ENCODE measurements at regions not wholly inside any gene's neighbourhood (a gene's known extent, or its start where the extent isn't known, plus 50 kb on each side); places are given as distances from the start of the nearest gene placed in this dataset.

DNA sequence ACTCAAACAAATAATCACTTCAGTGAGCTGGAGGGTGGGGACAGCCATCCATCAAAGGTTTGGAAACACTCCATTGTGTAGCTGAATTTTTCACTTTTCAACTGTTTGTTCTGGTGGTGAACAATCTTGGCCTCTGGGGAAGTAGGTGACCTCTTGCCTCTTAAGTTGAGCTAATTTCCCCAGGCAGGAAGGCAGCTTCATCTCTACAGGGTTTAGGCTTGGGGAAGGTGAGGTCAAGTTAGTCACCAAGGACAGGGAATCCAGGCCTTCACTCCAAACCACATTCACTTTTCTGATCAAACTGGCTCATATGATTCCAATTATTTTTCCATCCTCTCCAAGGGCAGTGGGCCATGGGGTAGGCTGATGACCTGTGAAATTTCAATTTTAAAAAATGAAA is 138.3 kb upstream of the HABP2 start:
- Mint-ChIP-seq H3K4me1 (no peaks in the 10 kb centered on the region), H3K4me3 (no peak overlapping the region), H3K27me3 (ENCODE audit: low read depth in 3 of 3) (peaks cover 4 to 9% (median 4%) of the 10 kb centered on the region in 3 donors), H3K27ac (no peak overlapping the region), H3K36me3 (no peaks in the 10 kb centered on the region), H3K9me3 (peaks cover 0 to 13% (median 9%) of the 10 kb centered on the region in 7 donors)
- Histone ChIP-seq H3K4me2 (replicated peaks; ENCODE audit: extremely low read depth, low read length, poor library complexity, severe bottlenecking) (no peak overlapping the region), H2AFZ (ENCODE audit: insufficient read depth, low read depth, low read length, poor library complexity, severe bottlenecking) (no peak overlapping the region), H3K27ac (ENCODE audit: low read depth in 1 of 2, low read length in 2 of 2) (no peak overlapping the region), H3K4me1 (ENCODE audit: control insufficient read depth in 1 of 2, insufficient read depth in 2 of 2, low read length in 2 of 2) (no peaks in the 10 kb centered on the region), H4K20me1 (ENCODE audit: insufficient read depth, low read length) (no peaks in the 10 kb centered on the region), H3K9ac (ENCODE audit: insufficient read depth, low read length, poor library complexity, severe bottlenecking) (no peak overlapping the region), H3K79me2 (ENCODE audit: insufficient read depth, low read length) (no peaks in the 10 kb centered on the region), H3K27me3 (ENCODE audit: control insufficient read depth in 2 of 2, insufficient read depth in 2 of 2, low read length in 2 of 2) (no peaks in the 10 kb centered on the region), H3K9me3 (replicated peaks in 1 of 2; ENCODE audit: control insufficient read depth in 1 of 2, insufficient read depth in 1 of 2, low read length in 2 of 2) (peaks cover 2 to 3% of the 10 kb centered on the region in 2 donors), H3K36me3 (replicated peaks in 1 of 2; ENCODE audit: control insufficient read depth in 1 of 2, insufficient read depth in 2 of 2, low read length in 2 of 2) (no peaks in the 10 kb centered on the region), H3K4me3 (replicated peaks in 1 of 3; ENCODE audit: low read depth in 2 of 3, low read length in 3 of 3) (no peak overlapping the region)
- TF ChIP-seq, protein P1, sequence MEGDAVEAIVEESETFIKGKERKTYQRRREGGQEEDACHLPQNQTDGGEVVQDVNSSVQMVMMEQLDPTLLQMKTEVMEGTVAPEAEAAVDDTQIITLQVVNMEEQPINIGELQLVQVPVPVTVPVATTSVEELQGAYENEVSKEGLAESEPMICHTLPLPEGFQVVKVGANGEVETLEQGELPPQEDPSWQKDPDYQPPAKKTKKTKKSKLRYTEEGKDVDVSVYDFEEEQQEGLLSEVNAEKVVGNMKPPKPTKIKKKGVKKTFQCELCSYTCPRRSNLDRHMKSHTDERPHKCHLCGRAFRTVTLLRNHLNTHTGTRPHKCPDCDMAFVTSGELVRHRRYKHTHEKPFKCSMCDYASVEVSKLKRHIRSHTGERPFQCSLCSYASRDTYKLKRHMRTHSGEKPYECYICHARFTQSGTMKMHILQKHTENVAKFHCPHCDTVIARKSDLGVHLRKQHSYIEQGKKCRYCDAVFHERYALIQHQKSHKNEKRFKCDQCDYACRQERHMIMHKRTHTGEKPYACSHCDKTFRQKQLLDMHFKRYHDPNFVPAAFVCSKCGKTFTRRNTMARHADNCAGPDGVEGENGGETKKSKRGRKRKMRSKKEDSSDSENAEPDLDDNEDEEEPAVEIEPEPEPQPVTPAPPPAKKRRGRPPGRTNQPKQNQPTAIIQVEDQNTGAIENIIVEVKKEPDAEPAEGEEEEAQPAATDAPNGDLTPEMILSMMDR (IDR thresholded peaks at IDR 0.05) = no peak
- DNase-seq = no peak
- intact Hi-C loops (cut with micrococcal nuclease) = no loop called here

DNA sequence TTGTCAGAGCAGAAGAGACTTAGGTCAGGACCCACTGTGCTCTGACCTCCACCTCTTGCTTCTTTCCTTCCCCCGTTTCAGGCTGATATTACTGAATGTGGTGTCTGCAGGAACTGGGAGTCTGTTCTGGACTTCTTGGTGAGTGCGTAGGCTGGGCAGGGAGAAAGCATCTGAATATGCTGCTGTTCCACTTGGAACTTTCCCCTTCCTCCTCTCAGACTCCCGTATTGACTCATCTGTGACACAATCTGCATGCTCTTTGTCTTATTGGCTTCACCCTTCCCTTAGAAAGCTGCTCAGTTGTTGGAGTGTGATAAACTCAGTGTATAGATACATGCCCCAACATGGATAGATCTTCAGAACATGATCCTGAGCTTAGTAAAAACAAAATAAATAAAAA is 137.6 kb upstream of the HABP2 start:
- no peaks in the 10 kb centered on the region for H3K79me2 ChIP-seq (ENCODE audit: insufficient read depth, low read length)
- H3K4me3 ChIP-seq (replicated peaks in 1 of 3; ENCODE audit: low read depth in 2 of 3, low read length in 3 of 3) = no peak overlapping the region
- WGBS (ENCODE audit: insufficient coverage) = no CpG with 5 or more reads among the region's 3 CpGs
- Mint-ChIP-seq H3K27ac (no peak overlapping the region), H3K4me1 (no peaks in the 10 kb centered on the region), H3K27me3 (ENCODE audit: low read depth in 3 of 3) (peaks cover 4 to 6% (median 4%) of the 10 kb centered on the region in 3 donors), H3K9me3 (peaks cover 3 to 18% (median 14%) of the 10 kb centered on the region in 7 donors), H3K36me3 (no peaks in the 10 kb centered on the region), H3K4me3 (no peak overlapping the region)
- H2AFZ ChIP-seq (ENCODE audit: insufficient read depth, low read depth, low read length, poor library complexity, severe bottlenecking) = no peak overlapping the region
- TF ChIP-seq, protein P1 (IDR thresholded peaks at IDR 0.05) = no peak
- H3K36me3 ChIP-seq (replicated peaks in 1 of 2; ENCODE audit: control insufficient read depth in 1 of 2, insufficient read depth in 2 of 2, low read length in 2 of 2) = no peaks in the 10 kb centered on the region
- DNase-seq = no peak
- H3K9ac ChIP-seq (ENCODE audit: insufficient read depth, low read length, poor library complexity, severe bottlenecking) = no peak overlapping the region
- H3K27me3 ChIP-seq (ENCODE audit: control insufficient read depth in 2 of 2, insufficient read depth in 2 of 2, low read length in 2 of 2) = no peaks in the 10 kb centered on the region
- intact Hi-C loops (cut with micrococcal nuclease) = no loop called here
- peaks cover 4 to 9% of the 10 kb centered on the region in 2 donors for H3K9me3 ChIP-seq (replicated peaks in 1 of 2; ENCODE audit: control insufficient read depth in 1 of 2, insufficient read depth in 1 of 2, low read length in 2 of 2)
- no peaks in the 10 kb centered on the region for H4K20me1 ChIP-seq (ENCODE audit: insufficient read depth, low read length)
- no peaks in the 10 kb centered on the region for H3K4me1 ChIP-seq (ENCODE audit: control insufficient read depth in 1 of 2, insufficient read depth in 2 of 2, low read length in 2 of 2)
- no peak overlapping the region for H3K4me2 ChIP-seq (replicated peaks; ENCODE audit: extremely low read depth, low read length, poor library complexity, severe bottlenecking)
- no peak overlapping the region for H3K27ac ChIP-seq (ENCODE audit: low read depth in 1 of 2, low read length in 2 of 2)

Measured in CD14-positive monocyte (primary cell).